ENCODE measurements at regions not wholly inside any gene's neighbourhood (a gene's known extent, or its start where the extent isn't known, plus 50 kb on each side); places are given as distances from the start of the nearest gene placed in this dataset.

GRCh38 chr14:65879248-65880009 is 466.9 kb downstream of the FUT8 start:
- no peak for DNase-seq

GRCh38 chr14:65880507-65880906 is 468.0 kb downstream of the FUT8 start:
- DNase-seq: no peak

- DNase-seq: no peak
These were observed 469.1 kb downstream of the FUT8 start for GRCh38 chr14:65881642-65882041.

GRCh38 chr14:65888677-65889076 is 476.1 kb downstream of the FUT8 start:
- no peak for DNase-seq

GRCh38 chr14:65892315-65892714 is 479.8 kb downstream of the FUT8 start:
- no peak for DNase-seq

GRCh38 chr14:65900164-65900563 is 487.6 kb downstream of the FUT8 start:
- no peak for DNase-seq

- DNase-seq: no peak
These were observed 489.1 kb downstream of the FUT8 start for GRCh38 chr14:65901595-65901994.

- DNase-seq: no peak
These were observed 492.5 kb downstream of the FUT8 start for GRCh38 chr14:65904988-65905387.

GRCh38 chr14:65906344-65906743 is 493.8 kb downstream of the FUT8 start:
- DNase-seq: no peak

- DNase-seq: no peak
These were observed 494.4 kb downstream of the FUT8 start for GRCh38 chr14:65906948-65907347.

- no peak for DNase-seq
These were observed 497.7 kb downstream of the FUT8 start for GRCh38 chr14:65910108-65910786.

- DNase-seq: no peak
These were observed 502.6 kb downstream of the FUT8 start for GRCh38 chr14:65915125-65915524.

GRCh38 chr14:65916055-65916454 is 503.5 kb downstream of the FUT8 start:
- no peak for DNase-seq

- DNase-seq: no peak
These were observed 508.5 kb downstream of the FUT8 start for GRCh38 chr14:65920996-65921395.

GRCh38 chr14:65922142-65922541 is 509.6 kb downstream of the FUT8 start:
- no peak for DNase-seq

- DNase-seq: no peak
These were observed 514.0 kb downstream of the FUT8 start for GRCh38 chr14:65926504-65926903.

- no peak for DNase-seq
These were observed 514.6 kb downstream of the FUT8 start for GRCh38 chr14:65926935-65927700.

GRCh38 chr14:65927931-65928356 is 515.4 kb downstream of the FUT8 start:
- DNase-seq: peak; percentile 69

- no peak for DNase-seq
These were observed 516.5 kb downstream of the FUT8 start for GRCh38 chr14:65928995-65929394.

- no peak for DNase-seq
These were observed 521.0 kb downstream of the FUT8 start for GRCh38 chr14:65933400-65934069.

GRCh38 chr14:65934070-65934435 is 521.5 kb downstream of the FUT8 start:
- DNase-seq: no peak

- DNase-seq: no peak
These were observed 523.9 kb downstream of the FUT8 start for GRCh38 chr14:65936342-65936975.

Measured in central memory CD4-positive, alpha-beta T cell (primary cell).